ENCODE measurements at regions not wholly inside any gene's neighbourhood (a gene's known extent, or its start where the extent isn't known, plus 50 kb on each side); places are given as distances from the start of the nearest gene placed in this dataset.

DNA sequence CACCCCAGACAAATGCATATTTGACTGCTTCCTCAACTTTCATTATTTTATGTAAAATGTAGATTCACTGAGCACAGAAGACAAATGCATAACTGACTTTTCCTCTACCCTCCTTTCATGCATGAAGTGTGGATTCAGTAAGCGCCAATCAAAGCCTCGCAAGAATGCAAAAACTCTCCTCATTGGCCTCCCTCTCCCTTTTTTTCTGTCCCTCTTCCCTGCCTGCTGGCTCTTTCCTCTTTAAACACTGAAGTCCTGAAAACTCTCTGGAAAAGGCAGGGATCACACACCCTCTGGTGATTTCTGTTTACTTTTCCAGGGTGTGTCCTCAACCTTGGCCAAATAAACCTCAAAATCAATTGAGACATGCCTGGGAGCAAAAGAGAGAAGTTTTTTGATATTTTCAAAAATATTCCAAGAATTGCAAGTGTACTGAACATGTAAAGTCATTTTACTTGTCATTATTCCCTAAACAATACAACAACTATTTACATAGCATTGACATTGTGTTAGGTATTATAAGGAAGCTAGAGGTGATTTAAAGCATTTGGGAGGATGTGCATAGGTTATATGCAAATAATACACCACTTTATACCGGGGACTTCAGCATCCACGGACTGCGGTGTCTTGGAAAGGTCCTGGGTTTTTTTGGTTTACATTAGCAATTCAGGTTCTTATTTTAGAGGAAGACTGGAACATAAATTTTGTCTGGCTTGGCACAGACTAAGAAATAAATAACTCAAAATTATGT, 71.4 kb downstream of the SEC61G start:
- no peak for TF ChIP-seq EZH2 (IDR thresholded peaks at IDR 0.05; ENCODE audit: borderline replicate concordance, low read depth, low read length, severe bottlenecking)
- TF ChIP-seq, protein P1, sequence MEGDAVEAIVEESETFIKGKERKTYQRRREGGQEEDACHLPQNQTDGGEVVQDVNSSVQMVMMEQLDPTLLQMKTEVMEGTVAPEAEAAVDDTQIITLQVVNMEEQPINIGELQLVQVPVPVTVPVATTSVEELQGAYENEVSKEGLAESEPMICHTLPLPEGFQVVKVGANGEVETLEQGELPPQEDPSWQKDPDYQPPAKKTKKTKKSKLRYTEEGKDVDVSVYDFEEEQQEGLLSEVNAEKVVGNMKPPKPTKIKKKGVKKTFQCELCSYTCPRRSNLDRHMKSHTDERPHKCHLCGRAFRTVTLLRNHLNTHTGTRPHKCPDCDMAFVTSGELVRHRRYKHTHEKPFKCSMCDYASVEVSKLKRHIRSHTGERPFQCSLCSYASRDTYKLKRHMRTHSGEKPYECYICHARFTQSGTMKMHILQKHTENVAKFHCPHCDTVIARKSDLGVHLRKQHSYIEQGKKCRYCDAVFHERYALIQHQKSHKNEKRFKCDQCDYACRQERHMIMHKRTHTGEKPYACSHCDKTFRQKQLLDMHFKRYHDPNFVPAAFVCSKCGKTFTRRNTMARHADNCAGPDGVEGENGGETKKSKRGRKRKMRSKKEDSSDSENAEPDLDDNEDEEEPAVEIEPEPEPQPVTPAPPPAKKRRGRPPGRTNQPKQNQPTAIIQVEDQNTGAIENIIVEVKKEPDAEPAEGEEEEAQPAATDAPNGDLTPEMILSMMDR (IDR thresholded peaks at IDR 0.05; ENCODE audit: borderline replicate concordance, extremely low read depth, low read length, poor library complexity, severe bottlenecking) = no peak
